Endometrium (tissue), 2 donors: ENCODE measurements at regions not wholly inside any gene's neighbourhood (a gene's known extent, or its start where the extent isn't known, plus 50 kb on each side); places are given as distances from the start of the nearest gene placed in this dataset.

Experiments
- FAIRE-seq: peaks from 2 replicates; lab custom pipeline; 2012; peaks lifted over from hg19 to GRCh38; lab: Jason Lieb, UNC
- donor health status: control.
- donor health status: control.

- FAIRE-seq = no peak
These were observed 270.1 kb upstream of the CNTN4 start for GRCh38 chr3:1828519-1828918.

GRCh38 chr3:1830851-1831250 lies 267.8 kb upstream of the CNTN4 start:
- FAIRE-seq = no peak

GRCh38 chr3:1832395-1832794 lies 266.3 kb upstream of the CNTN4 start:
- FAIRE-seq = no peak

- FAIRE-seq = no peak
These were observed 255.6 kb upstream of the CNTN4 start for GRCh38 chr3:1843111-1843510.

GRCh38 chr3:1847571-1847970 lies 251.1 kb upstream of the CNTN4 start:
- no peak for FAIRE-seq

GRCh38 chr3:1848935-1849334 lies 249.7 kb upstream of the CNTN4 start:
- FAIRE-seq = no peak

- FAIRE-seq = no peak
These were observed 245.7 kb upstream of the CNTN4 start for GRCh38 chr3:1852950-1853349.

GRCh38 chr3:1855841-1856240 lies 242.8 kb upstream of the CNTN4 start:
- no peak for FAIRE-seq

- no peak for FAIRE-seq
These were observed 227.9 kb upstream of the CNTN4 start for GRCh38 chr3:1870738-1871137.

GRCh38 chr3:1883534-1883933 lies 215.1 kb upstream of the CNTN4 start:
- peak; percentile 55 for FAIRE-seq

- no peak for FAIRE-seq
These were observed 206.2 kb upstream of the CNTN4 start for GRCh38 chr3:1892459-1892858.

GRCh38 chr3:1902416-1902815 lies 196.2 kb upstream of the CNTN4 start:
- FAIRE-seq = no peak

GRCh38 chr3:1903111-1903510 lies 195.6 kb upstream of the CNTN4 start:
- no peak for FAIRE-seq

- no peak for FAIRE-seq
These were observed 190.8 kb upstream of the CNTN4 start for GRCh38 chr3:1907911-1908310.

GRCh38 chr3:1908651-1909445 lies 189.8 kb upstream of the CNTN4 start:
- FAIRE-seq = no peak

- no peak for FAIRE-seq
These were observed 188.3 kb upstream of the CNTN4 start for GRCh38 chr3:1910322-1910721.

- FAIRE-seq = no peak
These were observed 168.8 kb upstream of the CNTN4 start for GRCh38 chr3:1929788-1930414.

GRCh38 chr3:1938975-1939374 lies 159.7 kb upstream of the CNTN4 start:
- no peak for FAIRE-seq

- FAIRE-seq = no peak
These were observed 155.9 kb upstream of the CNTN4 start for GRCh38 chr3:1942781-1943180.

- FAIRE-seq = no peak
These were observed 155.1 kb upstream of the CNTN4 start for GRCh38 chr3:1943395-1944118.

- FAIRE-seq = peak; percentile 8
These were observed 153.0 kb upstream of the CNTN4 start for GRCh38 chr3:1945698-1946097.

GRCh38 chr3:1953536-1953935 lies 145.1 kb upstream of the CNTN4 start:
- FAIRE-seq = no peak

GRCh38 chr3:1954632-1955031 lies 144.0 kb upstream of the CNTN4 start:
- FAIRE-seq = no peak
